GM18505 (cell line): ENCODE measurements at regions not wholly inside any gene's neighbourhood (a gene's known extent, or its start where the extent isn't known, plus 50 kb on each side); places are given as distances from the start of the nearest gene placed in this dataset.

Experiments
- ATAC-seq: cut with Tn5 transposase; IDR thresholded peaks from one replicate; pipeline ENCODE4 v1.9.1; 2021; ENCODE audit not compliant: unreplicated experiment
- POLR2A ChIP-seq: IDR thresholded peaks from 4 replicates; pipeline ENCODE4 v1.6.1; 2011; ENCODE audit warnings: borderline replicate concordance; ENCODE audit not compliant: insufficient read depth, insufficient read length; ENCODE audit errors: extremely low read depth

DNA sequence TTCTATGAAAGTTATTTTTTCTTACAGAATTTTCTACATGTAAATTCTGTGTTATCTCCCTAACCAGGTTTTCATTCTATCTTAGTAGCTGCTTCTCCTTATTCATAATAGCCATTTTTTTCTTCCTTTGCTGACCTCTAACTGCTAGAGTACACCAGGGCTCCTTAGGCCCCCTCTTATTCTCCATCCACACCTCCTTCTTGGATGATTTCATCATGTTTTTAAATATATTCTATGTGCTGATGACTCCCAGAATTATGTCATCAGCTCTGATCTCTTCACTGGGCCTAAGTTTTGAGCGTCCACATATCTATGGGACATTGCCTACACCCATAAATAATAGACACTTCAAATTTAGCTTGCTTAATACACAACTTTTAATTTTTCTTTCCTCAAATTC is 721.5 kb downstream of the SLC16A7 start:
- no peak for TF ChIP-seq POLR2A
- no peak for ATAC-seq

DNA sequence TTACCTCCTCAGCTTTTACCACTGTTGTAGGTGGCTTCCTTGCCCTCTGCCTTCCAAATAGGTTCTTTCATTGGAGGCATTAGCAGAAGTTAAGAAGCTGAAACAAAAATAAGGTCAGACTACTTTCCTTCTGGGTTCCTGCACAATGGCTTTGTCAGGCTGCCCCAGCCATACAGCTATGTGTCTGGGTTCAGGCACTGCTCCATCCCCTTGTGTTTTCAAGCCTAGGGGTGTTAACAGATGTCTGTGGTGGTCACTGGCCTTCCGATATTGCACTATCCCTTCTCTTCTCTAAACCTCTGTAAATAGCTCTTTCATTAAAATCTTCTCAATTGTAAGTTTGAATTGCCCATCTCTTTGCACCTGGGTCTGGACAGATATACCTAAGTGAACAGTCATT is 728.9 kb downstream of the SLC16A7 start:
- no peak for TF ChIP-seq POLR2A
- no peak for ATAC-seq

DNA sequence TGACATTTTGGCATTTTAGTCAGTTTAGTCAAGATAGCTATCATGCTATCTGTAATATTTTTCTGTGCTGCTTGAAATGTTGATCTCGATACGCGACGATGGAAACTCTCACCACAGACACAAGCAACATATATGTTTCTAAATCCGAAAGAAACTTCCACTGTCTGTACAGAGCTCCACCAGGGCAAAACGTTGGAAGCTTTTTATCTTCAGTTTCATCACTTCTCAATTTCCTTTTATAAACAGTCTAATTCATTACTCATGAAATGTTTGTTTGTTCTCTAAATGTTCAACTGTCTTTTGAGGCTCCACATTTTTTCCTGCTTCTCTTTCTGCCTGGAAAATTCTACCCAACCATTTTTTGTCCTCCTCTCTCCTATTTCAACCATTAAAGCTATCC is 737.6 kb downstream of the SLC16A7 start:
- no peak for ATAC-seq
- no peak for TF ChIP-seq POLR2A

DNA sequence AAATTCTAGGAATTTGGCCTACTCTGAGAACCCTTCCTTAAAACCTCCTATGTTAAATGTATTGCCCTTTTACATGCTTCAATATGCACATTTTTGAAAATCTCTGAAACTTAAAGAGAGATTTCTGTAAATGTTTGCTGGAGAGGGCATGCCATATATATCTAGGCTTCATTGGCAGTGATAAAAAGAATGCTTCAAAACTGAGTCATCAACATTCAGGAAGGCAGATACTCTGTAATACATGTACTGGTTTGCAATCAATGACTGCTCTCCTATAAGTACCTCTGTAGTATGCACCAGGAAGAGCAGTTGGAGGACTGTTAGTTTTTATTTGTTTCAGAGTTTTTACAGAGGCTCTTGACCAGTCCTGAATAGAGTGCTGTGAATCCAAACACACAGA is 739.9 kb downstream of the SLC16A7 start:
- no peak for ATAC-seq
- no peak for TF ChIP-seq POLR2A

DNA sequence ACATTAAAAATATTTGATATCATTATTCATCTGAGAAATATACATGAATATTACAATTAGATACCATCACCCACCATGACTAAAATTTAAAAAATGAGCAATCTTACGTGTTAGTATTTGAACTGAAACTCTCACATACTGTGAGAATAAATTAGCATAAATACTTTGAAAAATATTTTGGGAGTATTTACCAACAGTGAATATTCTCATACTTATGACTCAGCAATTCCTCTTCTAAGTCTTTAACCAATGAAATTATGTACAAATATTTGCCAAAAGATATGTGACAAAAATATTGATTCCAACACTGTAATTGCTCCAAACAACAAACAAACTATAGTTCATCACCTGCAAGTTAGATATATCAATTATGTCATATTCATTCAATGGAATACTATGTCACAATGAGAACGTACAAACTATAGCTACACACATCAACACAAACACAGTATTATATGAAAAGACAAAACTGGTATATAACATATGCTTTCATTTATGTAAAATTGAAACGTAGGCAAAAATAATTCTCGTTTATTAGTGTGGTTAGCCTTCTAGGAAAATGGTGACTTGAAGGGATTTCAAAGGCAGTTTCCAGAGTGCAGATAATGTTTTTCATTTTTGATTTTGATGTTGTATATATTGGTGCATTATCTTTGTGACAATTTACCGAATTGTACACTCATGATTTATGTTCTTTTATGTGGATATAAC is 742.2 kb downstream of the SLC16A7 start:
- TF ChIP-seq POLR2A, result no peak
- ATAC-seq, result no peak

DNA sequence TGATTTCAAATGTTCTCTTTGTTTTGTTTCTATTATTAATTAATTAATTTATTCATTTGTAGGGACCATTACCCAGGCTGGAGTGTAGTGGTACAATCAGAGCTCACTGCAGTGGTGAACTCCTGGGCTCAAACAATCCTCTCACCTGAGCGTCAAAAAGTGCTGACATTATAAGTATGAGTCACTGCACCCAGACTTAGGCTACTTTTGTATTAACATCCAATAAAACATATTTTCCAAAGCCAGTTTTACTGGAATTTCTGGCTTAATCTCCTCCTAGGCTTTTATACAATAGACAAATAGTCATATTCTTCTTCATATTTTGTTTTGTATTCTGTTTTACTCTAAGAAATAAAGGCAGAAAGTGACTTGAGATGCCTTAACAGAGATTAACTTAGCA is 749.6 kb downstream of the SLC16A7 start:
- ATAC-seq, result no peak
- no peak for TF ChIP-seq POLR2A

DNA sequence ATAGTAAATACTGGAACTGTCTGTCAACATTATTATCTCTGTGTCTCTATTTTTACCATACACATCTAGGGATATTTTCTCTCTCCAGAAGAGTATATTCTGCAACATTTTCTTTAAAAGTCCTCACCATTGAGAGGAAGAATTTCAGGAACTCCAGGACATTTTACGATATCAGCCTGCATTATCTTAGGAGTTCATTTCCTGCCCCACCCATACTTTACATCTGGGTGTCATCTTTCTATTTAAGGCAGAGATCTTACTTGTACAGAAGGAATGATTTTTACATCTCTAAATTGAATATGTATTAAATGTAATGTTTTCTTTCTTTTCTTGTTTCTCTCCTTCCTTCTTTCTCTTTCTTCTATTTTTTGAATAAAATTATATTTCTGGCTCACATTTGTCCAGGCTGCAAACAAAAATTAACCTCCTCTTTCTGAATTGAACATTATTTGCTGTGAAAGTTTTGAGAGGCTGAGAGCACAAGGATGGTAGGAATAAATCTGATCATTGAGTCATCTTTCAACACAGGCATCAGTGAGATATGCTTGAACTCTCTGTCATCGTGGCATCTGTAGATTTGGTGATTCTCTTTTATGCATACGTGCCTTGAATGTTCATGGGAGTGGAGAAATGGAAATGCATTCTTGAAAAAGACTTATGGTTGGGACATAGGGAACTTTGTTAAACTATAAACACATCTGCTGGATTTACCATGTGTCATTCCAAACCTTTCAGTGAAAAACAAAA is 753.6 kb downstream of the SLC16A7 start:
- no peak for ATAC-seq
- no peak for TF ChIP-seq POLR2A

DNA sequence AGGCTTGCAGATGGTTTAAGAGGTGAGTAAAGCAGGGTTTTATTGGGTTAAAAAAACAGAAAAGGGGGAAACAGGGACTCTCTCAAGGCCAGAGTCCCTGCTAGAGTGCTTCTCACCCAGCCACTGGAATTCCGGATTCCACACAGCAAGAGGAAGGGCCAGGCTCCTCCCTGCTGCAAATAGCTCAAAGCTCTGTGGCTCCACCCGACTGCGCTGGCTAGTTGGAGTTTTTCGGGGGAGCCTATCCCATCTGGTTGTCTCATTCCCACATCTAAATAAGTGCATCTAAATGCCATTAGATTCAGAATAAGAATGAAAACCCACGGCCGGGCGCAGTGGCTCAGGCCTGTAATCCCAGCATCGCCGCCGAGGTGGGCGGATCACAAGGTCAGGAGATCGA is 791.5 kb downstream of the SLC16A7 start:
- no peak for TF ChIP-seq POLR2A
- no peak for ATAC-seq

DNA sequence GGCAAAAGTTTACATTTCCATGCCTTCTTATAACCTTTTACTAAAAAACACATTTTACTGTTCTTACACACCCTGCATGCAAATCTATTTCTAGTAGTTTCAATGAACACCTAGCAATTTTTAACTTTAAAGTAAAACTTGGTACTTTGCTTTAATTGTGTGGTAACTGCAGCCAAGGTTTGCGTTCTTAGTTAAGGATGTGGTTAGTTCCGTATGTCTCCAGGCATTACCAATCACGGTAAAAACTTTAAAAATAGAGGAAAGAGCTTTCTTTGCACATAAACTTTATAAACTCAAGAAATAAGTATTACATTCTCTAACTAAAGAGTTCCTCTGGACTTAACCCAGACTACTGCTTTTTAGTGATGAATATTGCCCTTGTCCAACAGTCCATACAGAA is 795.2 kb downstream of the SLC16A7 start:
- TF ChIP-seq POLR2A, result no peak
- no peak for ATAC-seq

DNA sequence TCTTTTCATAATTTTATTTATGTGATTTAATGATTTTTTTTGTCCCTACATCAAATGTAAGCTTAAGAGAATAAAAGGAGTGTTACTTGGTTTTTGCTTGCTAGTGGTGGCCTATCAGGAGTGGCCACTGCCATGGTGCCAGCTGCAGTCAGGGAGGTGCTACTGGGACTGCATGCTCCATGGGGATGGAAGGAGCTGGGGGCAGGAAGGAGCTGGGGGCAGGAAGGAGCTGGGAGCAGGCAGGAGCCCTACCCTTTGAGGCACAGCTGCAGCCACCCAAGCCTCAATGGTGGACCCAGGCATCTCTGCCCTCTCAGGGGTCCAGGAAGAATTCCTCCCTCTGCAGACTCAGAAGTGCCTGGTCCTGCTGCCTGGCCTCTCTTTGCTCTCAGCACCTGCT is 796.0 kb downstream of the SLC16A7 start:
- no peak for ATAC-seq
- no peak for TF ChIP-seq POLR2A

DNA sequence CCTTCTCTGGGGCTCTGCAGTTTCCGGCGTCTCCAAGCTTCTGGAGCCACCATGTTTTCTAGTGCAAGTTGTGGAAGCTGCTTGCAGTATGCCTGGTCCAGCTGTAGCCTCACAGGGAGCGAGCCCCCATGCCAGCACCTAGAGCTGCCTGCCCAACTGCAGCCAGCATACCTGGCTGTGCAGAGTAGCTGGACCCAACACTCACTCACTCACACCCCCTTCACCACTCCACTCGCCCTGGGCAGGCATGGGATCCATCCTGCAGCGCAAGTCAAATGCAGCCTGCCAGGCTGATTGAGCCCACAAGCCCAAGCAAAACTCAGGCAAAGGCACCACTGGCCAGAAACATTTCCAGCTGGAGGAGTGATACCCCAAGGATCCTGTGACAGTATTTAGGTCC is 797.3 kb downstream of the SLC16A7 start:
- no peak for ATAC-seq
- TF ChIP-seq POLR2A, result no peak

DNA sequence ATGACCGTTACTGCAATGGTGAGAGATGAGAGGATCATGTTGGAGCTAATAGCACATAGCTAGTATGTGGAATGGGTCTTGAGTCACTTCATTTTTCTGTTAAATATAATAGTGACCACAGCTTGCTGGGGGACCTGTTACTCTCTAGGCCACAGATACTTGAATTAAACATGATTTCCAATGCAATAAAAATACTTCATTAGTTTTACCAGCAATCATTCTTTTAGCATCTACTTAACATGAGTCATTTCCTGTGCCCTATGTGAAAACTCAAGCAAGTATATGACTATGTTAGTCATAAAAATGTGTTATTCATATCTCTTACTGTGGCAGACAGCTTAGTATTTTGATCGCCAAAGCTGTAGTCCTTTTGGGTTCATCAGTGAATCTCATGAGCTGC is 798.8 kb downstream of the SLC16A7 start:
- ATAC-seq, result no peak
- no peak for TF ChIP-seq POLR2A

DNA sequence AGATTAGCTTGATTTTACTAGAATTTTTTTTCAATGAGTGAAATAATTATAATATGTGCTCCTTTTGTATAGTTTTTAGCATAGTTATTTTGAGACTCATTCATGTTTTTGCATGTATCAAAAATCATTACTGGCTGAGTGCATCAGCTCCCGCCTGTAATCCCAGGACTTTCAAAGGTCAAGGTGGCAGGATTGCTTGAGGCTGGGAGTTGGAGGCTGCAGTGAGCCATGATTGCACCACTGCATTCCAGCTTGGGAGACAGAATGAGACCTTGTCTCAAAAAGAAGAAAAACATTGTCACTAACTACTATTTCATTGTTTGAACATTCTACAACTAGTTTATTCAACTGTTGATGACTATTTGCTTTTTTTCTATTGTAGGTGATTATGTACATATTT is 802.7 kb downstream of the SLC16A7 start:
- no peak for ATAC-seq
- TF ChIP-seq POLR2A, result no peak

DNA sequence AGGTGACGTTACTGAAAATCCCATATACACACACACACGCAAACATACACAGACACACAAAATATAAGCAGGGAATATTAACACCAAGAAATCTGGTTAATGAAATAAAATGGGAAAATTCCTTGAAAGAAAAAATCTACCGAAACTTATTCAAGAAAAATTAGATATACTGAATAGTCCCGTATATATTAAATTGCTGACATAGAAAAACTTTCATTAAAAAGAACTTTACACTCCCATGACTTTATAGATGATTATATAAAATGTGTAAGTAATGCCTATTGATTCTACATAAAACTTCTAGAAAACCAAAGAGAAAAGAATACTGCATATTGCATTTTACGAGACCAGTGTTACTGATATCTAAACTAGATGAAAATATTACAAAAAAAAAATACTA is 803.2 kb downstream of the SLC16A7 start:
- TF ChIP-seq POLR2A, result no peak

DNA sequence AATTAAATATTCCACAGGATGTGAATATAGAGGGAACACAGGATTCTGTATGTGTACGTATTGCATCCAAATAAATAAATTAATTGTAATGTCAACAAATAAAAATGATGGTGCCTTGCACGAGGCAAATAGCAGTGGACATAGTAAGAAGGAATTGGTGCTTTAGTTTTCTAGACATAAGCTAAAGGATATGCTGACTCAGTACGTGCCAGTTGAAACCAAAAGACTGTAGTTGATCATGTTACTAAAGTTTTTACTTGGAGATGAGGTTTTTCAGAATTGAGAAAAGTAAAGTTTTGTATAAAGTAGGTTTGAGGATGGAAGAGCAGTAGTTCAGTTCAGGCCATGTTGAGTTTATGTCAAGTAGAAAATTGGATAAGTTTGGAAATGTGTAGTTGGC is 807.2 kb downstream of the SLC16A7 start:
- ATAC-seq, result no peak
- TF ChIP-seq POLR2A, result no peak

More for the DNA sequence above, 803.2 kb downstream of the SLC16A7 start:
- no peak for ATAC-seq

DNA sequence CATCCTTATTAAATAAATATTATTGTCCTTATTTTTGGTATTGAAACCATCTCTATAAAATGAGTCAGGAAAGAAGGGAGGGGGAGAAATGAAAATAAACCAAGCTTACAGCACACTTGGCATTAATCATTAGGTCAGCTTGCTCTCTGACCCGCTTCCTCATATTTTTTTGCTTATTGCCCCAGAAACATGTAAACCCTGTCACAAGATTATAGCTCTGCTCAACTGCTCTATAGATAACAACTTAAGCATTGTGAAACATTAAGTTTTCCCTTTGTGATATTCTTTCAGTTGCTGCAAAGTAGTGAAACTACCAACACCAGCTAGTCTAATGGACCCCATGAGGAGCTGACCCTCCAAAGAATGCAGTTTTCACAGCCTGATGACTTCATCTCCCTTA is 819.5 kb downstream of the SLC16A7 start:
- no peak for ATAC-seq
- TF ChIP-seq POLR2A, result no peak
